ENCODE measurements at regions not wholly inside any gene's neighbourhood (a gene's known extent, or its start where the extent isn't known, plus 50 kb on each side); places are given as distances from the start of the nearest gene placed in this dataset.
"Not testable (repeated sequence)": the region's sequence is repeated elsewhere in the genome, so short reads cannot be mapped to it uniquely, and the experiment has no call there.

DNA sequence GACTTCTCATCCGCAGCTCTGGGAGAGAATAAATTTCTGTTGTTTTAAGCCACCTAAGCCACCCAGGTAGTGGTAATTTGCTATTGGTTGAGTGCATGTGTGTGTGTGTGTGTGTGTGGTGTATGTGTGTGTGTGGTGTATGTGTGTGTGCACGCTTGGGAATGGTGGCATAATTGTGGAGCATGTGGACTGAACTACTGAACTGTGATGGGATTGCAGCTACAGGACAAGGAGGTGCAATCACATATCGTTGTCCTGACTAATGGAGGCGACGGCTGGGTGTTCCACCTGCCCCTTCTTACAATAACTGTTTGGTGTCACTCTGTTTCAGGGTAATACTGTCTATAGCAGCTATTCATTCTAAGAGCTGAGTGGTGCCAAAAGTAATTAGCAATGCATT lies 448.7 kb upstream of the PFKP start:
- DNase-seq = no peak

DNA sequence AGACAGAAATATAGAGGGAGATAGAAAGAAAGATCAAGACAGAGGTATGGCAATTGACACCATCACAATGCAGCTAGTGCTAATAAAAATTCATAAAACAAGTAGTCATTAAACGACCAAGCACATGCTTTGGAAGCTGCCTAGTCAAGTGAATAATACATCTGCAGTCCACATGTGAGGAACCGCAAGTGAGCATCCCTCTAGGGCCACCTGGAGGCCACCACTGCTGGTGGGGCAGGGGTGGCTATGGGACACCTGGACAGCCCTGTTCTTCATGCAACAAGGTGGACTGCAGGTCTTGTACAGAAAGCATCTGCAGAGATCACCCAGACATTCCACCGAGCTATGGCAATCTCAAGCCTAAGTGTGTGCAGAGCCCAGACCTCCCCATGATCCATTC lies 451.1 kb upstream of the PFKP start:
- no peak for DNase-seq

DNA sequence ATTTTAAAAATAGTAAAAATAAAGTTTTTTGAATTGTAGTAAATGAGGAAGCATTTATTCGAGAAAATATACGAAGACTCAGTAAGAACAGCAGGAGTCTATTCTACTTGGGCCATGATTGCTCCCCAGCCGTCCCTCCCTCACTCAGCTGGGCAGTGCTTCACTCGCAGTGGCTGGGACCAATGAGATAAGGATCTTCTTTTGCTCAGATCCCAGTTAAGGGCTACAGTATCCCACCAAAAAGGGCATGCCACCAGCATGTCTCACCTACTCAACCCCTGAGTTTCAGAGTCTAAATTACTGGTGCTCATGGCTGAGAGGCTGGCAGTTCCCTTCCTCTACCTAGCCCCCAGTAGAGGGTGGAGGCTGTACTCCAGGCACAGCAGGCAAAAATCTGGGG lies 455.7 kb upstream of the PFKP start:
- no peak for DNase-seq

DNA sequence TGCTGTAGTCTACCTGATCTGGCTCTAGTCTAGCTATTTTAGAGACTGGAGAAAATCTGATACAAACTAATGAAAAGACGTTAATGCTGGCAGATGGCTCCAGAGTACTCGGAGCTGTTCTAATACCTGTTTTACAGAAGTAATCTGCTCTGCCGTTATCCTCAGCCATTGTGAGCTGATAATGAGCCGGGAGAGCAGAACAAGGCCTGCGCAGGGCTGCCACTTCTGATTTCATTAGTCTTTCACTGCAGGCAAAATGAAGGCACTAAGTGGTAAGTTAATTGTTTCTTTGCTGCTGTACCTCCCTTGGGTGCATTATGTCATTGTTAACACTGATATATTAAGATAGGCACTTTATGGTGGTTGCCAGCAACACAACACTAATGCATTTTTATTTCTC lies 456.4 kb upstream of the PFKP start:
- DNase-seq = no peak

DNA sequence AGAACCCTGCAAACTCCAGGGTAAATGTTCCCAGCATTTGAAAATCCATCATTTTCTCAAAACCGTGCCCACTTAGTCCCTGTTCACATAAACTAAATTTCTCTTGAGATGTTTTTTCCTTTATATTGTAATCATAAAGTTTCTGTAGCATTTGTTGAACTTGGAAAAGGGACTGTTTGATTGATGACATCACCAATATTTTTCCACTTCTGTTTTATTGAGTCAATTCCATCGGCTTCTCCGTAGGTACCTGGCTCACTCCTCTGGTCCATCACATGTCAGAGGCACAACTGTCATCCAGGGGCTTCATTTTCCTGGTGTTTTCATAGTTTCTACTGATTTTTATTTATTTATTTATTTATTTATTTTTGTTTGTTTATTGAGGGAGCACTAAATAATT lies 462.5 kb upstream of the PFKP start:
- no peak for DNase-seq

DNA sequence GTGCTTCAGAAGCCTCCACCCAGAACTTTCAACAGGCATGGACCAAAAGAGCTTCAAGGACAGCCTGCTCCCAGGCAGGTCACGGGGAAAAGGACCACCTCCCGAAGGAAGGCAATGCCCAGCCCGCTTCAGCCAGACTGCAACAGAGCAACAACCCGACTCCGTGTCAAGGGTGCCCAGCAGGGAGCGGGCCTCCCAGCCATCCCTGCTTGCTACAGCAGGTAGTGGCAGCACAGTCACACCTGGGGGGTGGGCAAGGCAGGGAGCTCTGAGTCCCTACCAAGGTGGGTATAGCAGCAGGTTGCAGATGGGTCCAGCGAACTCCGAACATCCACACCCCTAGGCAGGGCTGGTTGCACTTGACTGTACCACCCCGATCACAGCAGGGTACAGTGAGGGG lies 467.8 kb upstream of the PFKP start:
- no peak for DNase-seq

DNA sequence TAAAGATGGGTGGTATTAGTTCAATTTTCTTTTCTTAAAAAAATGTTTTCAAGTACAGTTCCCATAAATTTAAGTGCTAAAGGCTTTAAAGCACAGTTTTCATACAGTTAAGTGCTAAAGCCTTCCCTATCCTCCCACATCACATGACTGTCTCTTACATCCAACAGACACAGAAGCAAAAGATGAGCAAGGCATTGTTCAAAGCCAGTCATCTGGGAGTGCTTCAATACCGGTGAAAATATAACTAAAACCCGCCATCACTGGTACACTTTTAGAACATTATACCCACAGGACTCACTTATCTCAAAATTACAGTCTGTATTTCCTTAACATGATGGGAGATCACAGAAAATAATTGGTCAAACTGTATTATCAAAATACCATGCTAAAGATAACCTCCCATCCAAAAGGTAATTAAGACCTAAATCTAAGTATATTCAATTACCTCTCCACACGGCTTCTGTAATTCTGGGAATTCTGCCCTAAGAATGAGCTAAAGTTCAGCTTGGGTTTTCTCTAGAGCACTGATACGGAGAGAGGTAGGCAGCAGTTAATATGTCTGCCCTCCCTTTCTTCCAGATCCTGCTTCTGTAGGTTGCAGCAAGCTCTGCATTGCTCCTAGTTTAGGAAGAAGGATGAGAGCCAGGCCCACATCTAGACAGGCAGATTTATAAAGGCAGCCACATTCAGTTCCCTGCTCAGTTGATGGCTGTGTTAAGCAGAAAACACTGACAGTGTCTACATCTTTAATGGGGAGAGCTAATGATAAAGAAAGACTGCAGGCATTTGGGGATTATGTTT lies 474.8 kb upstream of the PFKP start:
- DNase-seq = no peak

DNA sequence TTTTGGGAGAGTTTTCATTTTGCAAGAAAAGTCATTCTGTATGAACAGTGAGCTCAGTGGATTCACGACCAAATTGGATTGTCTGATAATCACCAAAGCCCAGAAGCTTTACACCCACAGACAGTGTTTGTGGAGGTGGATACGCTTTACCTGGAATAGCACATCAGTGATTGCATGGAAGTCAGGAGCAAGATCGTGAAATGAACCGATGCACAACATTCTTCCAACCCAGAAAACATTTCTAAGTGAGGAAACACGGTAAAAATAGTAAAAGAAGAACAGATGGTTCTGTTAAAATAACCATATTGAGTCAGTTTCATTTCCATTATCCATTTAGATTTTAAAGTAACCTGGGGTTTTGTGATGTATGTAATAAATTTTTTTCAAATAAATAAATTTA lies 478.2 kb upstream of the PFKP start:
- DNase-seq = no peak

DNA sequence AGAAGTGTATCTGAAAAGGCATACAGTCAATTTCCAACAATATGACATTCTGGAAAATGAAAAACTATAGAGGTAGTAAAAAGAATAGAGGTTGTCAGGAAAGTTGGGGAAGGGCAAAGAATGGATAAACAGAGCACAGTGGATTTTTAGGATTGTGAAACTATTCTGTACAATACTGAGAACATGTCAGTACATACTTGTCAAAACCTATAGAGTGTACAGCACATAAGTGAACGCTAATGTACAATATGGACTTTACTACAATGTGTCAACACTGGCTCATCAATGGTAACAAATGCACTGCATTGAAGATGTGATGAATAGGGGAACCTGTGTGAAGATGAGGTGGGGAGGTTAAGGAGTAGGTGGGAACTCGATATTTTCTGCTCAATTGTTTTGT lies 483.0 kb upstream of the PFKP start:
- DNase-seq = no peak

DNA sequence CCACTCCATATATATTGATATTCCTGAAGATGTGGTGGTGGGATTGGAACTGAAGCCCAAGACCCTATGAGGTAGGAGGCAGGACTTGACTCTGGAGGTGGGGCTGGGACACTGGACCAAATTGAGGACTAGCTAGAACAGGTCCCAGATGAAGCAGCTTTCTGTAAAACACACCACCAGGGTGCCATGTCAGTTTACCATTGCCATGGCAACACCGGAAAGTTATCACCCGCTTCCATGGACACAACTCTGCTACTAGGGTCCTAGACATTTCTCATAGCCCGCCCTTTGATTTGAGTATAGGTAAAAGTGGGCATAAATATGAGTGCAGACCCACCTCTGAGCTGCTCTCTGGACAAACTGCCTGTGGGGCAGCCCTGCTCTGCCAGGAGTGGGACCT lies 490.5 kb upstream of the PFKP start:
- DNase-seq = no peak

DNA sequence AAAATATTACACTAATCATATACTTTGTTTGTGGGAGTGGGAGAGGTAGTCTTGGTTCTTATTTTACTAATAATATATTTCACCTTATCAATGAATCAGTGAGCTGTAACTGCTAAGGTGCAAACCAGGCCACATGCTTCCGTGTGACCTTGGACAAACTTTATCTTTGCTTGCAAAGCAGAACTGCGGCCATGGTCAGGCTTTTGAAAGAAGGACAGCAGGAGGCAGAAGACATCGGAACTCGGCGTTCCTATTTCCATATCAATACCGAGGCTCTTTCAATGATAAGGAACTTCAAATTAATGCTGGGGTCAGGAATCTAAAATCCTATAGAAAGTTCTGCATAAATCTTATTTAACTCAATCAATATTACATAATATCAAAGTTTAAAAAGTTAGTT lies 491.9 kb upstream of the PFKP start:
- no peak for DNase-seq

DNA sequence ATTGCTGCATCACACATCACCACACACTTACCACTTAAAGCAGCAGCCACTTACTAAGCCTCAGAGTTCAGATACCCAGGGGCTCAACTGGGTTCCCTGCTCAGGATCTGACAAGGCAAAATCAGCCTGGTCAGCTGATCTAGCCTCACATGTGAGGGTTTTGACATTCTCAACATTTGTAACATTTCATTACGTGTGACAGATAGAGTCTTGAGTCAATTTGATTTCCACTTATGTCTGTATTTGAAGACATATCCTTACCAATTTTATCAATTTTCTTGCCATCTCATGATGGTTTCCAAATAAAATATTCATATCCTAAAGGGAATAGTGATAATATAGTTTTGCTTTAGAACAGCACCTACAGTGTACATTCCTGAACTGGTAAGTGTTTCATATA lies 494.7 kb upstream of the PFKP start:
- DNase-seq = no peak

DNA sequence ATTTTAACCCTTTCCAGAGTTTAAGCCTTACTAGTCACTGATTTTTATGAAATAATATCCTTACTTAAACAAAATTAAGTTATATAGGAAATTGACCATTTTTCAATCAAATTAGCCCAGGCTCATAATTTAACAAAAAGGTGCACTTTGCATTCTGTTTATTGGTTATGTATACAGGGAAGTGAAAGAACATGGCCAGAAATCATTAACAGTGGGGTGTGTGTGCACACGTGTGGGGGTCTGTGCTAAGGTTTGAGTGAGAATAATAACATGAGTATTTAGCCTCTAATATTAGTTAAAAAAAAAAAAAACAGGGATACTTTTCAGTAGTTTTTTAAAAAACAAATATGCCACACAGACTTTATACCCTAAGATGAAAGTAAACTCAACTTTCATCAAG lies 510.5 kb upstream of the PFKP start:
- no peak for DNase-seq

DNA sequence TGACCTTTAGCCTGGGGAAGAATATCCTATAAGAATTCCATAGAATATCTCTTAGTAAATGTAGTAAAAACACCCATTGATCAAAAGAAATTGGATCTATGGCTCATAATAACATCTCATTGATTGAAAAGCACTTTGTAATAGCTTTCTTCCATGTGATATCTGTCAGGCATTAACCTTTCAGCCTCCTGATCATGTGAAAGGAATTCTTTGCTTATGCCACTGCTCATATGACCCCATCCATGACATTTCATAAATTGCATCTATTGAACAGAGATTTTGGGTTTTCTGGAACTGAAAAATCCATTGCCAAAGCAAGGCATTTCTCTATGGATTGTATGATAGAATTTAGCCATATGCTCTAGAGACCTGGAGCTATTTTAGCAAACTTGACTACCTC lies 519.3 kb upstream of the PFKP start:
- no peak for DNase-seq

DNA sequence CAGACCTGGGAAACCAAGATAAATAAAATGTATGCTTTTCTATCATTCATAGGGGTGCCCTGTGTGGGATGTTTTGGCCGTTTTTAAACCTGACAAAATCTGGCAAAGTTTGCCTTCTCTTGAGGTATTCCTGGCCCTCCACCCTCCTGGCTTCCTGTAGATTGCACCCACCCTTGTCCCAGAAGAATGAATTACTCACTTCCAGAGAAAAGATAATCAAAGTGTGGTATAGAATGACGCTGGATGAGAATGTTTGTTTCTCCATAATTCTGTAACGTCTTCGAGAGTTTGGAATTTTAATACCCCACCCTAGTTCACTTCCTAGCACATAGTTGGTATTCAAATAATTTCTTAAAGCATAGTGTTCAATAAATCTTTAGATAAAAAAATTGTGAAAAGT lies 519.7 kb upstream of the PFKP start:
- DNase-seq = no peak

DNA sequence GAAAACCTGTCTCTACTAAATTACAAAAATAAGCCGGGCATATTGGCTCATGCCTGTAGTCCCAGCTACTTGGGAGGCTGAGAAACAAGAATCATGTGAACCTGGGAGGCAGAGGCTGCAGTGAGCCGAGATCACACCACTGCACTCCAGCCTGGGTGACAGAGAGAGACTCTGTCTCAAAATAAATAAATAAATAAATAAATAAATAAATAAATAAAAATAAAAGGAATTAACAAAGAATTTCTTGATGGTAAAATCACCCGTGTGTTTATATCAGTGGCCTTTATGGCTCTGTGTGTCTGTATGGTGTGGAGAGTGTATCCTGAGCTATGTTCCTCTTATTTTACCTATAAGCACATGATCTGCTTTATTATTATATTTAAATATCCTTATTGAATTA lies 520.5 kb upstream of the PFKP start:
- not testable (repeated sequence) for DNase-seq

DNA sequence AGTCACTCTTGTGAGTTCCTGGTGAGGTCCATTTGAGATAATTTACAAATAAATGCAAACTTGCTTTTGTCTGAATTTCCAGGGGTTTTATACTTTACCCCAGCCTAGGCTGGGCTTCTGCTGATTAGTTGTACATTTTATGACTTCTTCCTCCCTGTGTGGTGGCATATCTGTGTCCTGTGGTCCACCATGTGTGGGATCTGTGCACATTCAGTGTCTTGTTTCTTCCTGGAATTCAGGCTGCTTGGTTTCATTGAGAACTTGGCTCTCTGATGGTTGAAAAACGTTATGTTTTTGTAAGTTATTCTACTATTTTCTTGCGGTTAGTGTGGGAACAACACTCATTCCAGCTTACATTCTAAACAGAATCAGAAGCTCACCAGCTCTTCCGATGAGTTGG lies 523.4 kb upstream of the PFKP start:
- DNase-seq = no peak

DNA sequence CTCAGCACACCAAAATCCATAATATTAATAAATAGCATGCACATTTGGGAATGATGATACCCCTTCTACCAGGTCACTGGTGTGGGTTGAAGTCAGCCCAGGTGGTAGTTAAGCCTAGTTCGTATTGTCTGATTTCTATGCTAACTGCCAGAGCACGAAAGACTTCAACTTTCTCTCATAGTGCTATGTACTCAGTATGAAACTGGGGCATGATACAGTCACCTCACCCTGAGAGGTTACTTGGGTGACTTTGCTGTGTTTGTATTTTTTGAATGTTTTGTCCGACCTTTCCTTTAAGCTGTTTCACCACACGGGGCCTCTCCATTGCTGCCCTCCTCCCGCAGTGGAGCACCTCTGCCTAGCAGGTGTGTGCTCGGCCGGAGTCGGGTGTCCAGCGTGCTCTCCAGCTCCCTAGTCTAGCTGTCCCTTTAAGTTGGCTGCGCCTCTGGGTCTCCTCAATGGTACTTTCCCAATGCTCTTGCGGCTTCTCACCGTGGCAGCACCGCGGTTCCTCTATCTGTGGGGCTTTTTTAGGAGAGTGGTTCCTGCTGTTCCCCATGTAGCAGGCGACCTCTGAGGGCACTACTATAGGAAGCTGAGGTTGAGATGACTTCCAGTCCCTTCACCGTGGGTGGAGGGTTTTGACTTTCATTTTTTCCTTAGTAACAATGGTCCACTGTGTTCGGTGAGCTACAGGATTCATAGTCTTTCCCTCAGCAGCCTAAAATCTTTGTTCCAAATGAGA lies 524.0 kb upstream of the PFKP start:
- no peak for DNase-seq

DNA sequence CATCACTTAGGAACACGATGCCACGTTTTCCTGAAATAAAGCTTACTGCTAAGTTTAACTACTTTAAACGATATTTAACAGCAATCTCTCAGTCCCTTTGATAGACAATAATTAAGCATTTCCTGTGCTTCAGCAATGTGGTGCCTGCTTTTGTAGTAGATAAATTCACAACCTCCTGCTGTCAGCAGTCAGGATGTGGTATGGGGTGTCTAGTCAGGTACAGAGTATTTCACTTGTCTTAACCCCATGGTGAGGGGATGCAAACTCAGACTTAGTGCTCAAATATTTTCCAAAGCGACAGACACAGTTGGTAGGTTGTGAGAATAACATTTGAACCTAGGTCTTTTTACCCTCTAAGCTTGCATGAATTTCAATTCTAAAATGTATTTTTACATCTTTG lies 526.2 kb upstream of the PFKP start:
- DNase-seq = no peak

DNA sequence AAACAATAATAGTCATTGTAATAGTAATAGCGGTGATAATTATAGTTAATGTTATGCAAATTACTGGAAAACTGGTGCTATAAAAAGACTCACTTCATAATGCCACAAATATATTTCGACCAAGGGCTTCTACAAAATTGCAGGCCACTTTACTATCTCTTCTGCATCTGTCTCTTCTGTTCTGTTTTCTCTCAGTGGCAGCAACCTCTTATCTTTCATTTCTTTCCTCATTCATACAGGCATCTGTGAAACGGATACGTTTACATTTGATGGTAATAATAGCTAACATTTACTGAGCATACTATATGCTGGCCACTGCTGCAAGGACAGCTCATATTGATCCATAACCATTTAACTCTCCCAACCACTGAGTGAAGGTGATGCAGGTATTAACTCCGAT lies 537.4 kb upstream of the PFKP start:
- DNase-seq = no peak

DNA sequence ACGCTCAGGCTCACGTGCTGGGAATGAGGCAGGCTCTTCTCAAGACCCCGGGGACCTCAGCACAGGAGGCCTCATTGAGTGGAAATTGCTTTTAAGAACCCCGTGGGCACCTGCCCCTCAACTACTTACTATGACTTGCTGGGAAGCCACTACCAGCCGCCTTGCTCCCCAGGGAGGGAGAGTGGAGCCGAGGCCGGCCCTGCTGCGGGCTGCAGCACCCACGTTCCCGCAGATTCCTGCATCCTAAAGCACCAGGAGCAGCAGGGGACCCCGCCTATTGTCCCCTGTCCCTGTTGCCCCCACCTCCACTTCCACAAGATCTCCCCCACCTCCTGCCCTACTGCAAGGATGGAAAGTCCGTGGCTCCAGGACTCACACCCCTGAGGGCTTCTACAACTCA lies 541.6 kb upstream of the PFKP start:
- DNase-seq = no peak

DNA sequence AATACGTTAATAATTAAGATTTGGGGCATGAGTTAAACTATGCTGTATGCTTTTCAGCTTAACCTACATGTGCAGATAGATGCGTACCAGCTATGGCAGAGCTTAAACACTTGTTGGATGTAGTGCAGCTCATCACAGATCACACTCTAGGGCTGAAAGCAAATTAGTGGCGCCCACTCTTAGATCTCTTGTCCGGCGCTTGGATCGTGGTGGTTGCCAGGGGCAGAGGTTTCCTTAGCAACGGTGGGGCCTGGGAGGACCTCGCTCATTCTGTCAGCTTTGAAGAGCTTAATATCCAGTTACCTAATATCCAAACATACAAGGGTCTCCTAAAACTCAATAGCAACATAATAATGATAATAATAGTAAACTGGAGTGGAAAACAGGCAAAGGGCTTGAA lies 548.2 kb upstream of the PFKP start:
- DNase-seq = no peak

DNA sequence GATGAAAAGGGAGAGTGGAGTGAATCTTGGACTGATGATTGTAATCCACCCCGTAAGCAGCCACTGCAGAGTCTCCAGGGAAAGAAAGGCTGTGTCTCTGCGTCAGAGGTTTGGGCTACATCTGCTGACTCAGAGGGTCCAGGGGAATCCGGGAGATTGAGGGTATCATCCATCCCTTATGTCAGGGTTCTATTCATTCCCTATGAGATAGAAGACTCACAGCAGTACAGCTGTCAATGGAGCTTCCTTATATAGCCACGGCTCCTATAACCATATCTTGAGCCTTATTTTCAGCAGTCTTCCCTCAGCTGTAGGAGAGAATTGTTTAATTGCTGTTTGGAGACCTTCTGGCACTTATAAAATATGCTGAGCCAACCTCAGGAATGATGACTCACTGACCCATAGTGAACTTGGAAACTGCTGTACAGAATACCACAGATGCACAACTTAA lies 558.2 kb upstream of the PFKP start:
- no peak for DNase-seq

DNA sequence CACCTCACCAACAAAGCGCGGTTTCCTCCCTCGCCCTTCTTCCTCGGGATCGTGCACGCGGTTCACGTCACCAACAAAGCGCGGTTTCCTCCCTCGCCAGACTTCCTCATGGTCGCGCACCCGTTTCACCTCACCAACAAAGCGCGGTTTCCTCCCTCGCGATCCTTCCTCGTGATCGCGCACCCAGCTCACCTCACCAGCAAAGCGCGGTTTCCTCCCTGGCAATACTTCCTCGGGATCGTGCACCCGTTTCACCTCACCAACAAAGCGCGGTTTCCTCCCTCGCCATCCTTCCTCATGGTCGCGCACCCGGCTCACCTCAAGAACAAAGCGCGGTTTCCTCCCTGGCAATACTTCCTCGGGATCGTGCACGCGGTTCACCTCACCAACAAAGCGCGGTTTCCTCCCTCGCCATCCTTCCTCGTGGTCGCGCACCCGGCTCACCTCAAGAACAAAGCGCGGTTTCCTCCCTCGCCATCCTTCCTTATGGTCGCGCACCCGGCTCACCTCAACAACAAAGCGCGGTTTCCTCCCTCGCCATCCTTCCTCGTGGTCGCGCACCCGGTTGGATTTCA lies 565.9 kb upstream of the PFKP start:
- not testable (repeated sequence) for DNase-seq

All from CD4-positive, alpha-beta T cell treated with Interleukin-4 for 1 hour (primary cell).